ENCODE measurements at regions not wholly inside any gene's neighbourhood (a gene's known extent, or its start where the extent isn't known, plus 50 kb on each side); places are given as distances from the start of the nearest gene placed in this dataset.

- TF ChIP-seq EZH2 (IDR thresholded peaks at IDR 0.05; ENCODE audit: borderline replicate concordance, insufficient read depth, low read length, poor library complexity, severe bottlenecking): no peak
- TF ChIP-seq CTCF (IDR thresholded peaks at IDR 0.05; ENCODE audit: poor library complexity, severe bottlenecking): no peak
- no peak for TF ChIP-seq TAF1 (IDR thresholded peaks at IDR 0.05; ENCODE audit: low read depth)
- no peak for TF ChIP-seq REST (IDR thresholded peaks at IDR 0.05; ENCODE audit: borderline replicate concordance)
- TF ChIP-seq EP300 (conservative IDR thresholded peaks at IDR 0.05; ENCODE audit: poor library complexity, severe bottlenecking): no peak
- no peak for TF ChIP-seq MXI1 (conservative IDR thresholded peaks at IDR 0.05; ENCODE audit: poor library complexity, severe bottlenecking)
- TF ChIP-seq POLR2AphosphoS5 (IDR thresholded peaks at IDR 0.05): no peak
- TF ChIP-seq RAD21 (conservative IDR thresholded peaks at IDR 0.05): no peak
Measured at GRCh38 chr5:72645064-72645846, 138.0 kb upstream of the ZNF366 start.

All from neural cell (in vitro differentiated cells).